Testis (tissue), 2 donors: ENCODE measurements at regions not wholly inside any gene's neighbourhood (a gene's known extent, or its start where the extent isn't known, plus 50 kb on each side); places are given as distances from the start of the nearest gene placed in this dataset.

Experiments
- DNase-seq: peaks from one replicate; pipeline ENCODE4 v3.0.0-alpha.2; 2019
- H3K27ac ChIP-seq, 2 donors: fragments of 200-600 bp; sonication (generic); one replicate each; pipeline ENCODE4 v1.5.1; 2019
- H3K27me3 ChIP-seq: fragments of 200-600 bp; sonication (generic); one replicate; pipeline ENCODE4 v1.5.1; 2019
- H3K36me3 ChIP-seq: fragments of 200-600 bp; sonication (generic); one replicate; pipeline ENCODE4 v1.5.1; 2017; ENCODE audit warnings: low read depth; ENCODE audit errors: missing control alignments
- H3K4me1 ChIP-seq: fragments of 200-600 bp; sonication (generic); one replicate; pipeline ENCODE4 v1.5.1; 2019
- H3K4me3 ChIP-seq, 2 donors: fragments of 200-600 bp; sonication (generic); one replicate each; pipeline ENCODE4 v1.5.1; 2017 to 2019
- H3K9me3 ChIP-seq: fragments of 200-600 bp; sonication (generic); one replicate; pipeline ENCODE4 v1.5.1; 2017
- CTCF ChIP-seq, 3 experiments: fragments of 450-650 bp in 2 of 3; fragments of 200-600 bp in 1 of 3; sonication (generic) in 1 of 3; IDR thresholded peaks; one replicate each; pipeline ENCODE4 v1.5.1; 2016 to 2019; ENCODE audit warnings: antibody characterized with exemption in 3 of 3, mild to moderate bottlenecking in 2 of 3, moderate library complexity in 1 of 3
- POLR2A ChIP-seq: fragments of 450-650 bp; IDR thresholded peaks from one replicate; pipeline ENCODE4 v1.6.1; 2017; ENCODE audit warnings: antibody characterized with exemption, mild to moderate bottlenecking, moderate library complexity
- WGBS, 2 donors: methylation state at CpG; one replicate each; pipeline ENCODE4 v1.1.5; 2018; 5-methylcytosine and 5-hydroxymethylcytosine counted together
- intact Hi-C: fragments of 100-400 bp; cut with DNase I; formaldehyde crosslinking; loops from one replicate; pipeline ENCODE4 v1.15.1; 2023; ENCODE audit warnings: low total_unique reads

DNA sequence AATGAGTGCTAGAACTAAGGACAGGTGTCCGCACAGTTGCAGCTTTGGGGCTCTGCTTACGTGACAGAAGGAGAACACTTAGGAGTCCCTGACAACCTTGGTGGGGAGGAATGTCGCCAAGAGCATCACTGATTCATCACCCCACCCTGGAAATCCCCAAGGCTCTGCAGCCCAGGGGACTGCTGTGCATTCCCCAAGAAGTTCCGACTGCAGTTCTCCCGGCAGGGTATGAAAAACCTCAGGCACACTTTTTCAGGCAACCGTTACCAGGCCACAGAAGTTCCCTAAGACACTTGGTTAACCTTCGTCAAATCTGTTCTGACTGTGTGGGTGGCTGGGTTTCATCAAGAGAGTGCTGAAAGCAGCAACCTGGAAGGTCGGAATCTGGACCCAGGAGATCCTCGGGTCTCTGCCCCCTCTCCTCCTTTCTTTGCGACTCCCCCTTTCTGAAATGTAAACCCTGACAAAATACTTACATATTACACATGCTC lies 192.1 kb upstream of the CXCR4 start:
- TF ChIP-seq CTCF (IDR thresholded peaks at IDR 0.05) (no peak), POLR2A (no peak)
- Histone ChIP-seq H3K27me3 (no peaks in the 10 kb centered on the region), H3K36me3 (no peaks in the 10 kb centered on the region), H3K4me3 (no peak overlapping the region), H3K27ac (no peak overlapping the region), H3K4me1 (no peaks in the 10 kb centered on the region), H3K9me3 (no peaks in the 10 kb centered on the region)
- DNase-seq, result no peak
- intact Hi-C loops, result no loop called here
- WGBS, 2 donors, result 58 to 70% methylated on average over 10 of the region's 10 CpGs

- Histone ChIP-seq H3K27me3 (no peaks in the 10 kb centered on the region), H3K4me3 (no peak overlapping the region), H3K4me1 (no peaks in the 10 kb centered on the region), H3K27ac (no peak overlapping the region), H3K9me3 (no peaks in the 10 kb centered on the region), H3K36me3 (no peaks in the 10 kb centered on the region)
- WGBS, 2 donors, result 35 to 45% methylated on average over 1 of the region's 1 CpG
- intact Hi-C loops, result no loop called here
- no peak for DNase-seq
- TF ChIP-seq POLR2A (no peak), CTCF (IDR thresholded peaks at IDR 0.05) (no peak)
Measured at GRCh38 chr2:136308611-136309010, 190.7 kb upstream of the CXCR4 start.

DNA sequence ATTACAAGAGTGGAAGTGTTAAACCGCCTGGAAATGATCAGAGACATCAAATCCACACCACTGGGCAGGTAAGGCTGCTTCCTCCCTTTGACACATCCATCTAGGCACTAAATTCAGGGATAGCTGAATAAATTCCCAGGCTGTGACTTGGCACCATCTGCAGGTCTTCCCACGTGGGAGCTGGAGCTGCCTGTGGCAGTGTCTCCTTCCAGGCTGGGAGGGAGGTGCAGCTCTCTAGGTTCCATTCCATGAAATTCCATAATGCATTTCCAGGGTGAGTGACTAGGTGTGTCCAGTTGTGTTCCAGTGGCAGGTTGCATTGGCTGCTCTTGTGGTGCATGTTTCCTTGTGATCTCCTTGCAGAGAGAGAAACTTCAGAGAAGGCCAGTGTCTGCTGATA lies 188.9 kb upstream of the CXCR4 start:
- H3K4me1 ChIP-seq, result no peaks in the 10 kb centered on the region
- H3K9me3 ChIP-seq, result no peaks in the 10 kb centered on the region
- no peak for TF ChIP-seq POLR2A
- TF ChIP-seq CTCF (IDR thresholded peaks at IDR 0.05), result no peak
- H3K4me3 ChIP-seq, result no peak overlapping the region
- no peak overlapping the region for H3K27ac ChIP-seq
- H3K27me3 ChIP-seq, result no peaks in the 10 kb centered on the region
- peak; percentile 42 for DNase-seq
- WGBS, 2 donors, result 48 to 94% methylated on average over 1 to 2 of the region's 2 CpGs
- intact Hi-C loops, result no loop called here
- H3K36me3 ChIP-seq, result no peaks in the 10 kb centered on the region

GRCh38 chr2:136305517-136306192 lies 187.7 kb upstream of the CXCR4 start:
- intact Hi-C loops, result no loop called here
- 86% methylated on average over 7 of the region's 7 CpGs for WGBS, 2 donors
- no peaks in the 10 kb centered on the region for H3K36me3 ChIP-seq
- TF ChIP-seq CTCF (IDR thresholded peaks at IDR 0.05) (no peak), POLR2A (no peak)
- H3K27me3 ChIP-seq, result no peaks in the 10 kb centered on the region
- no peaks in the 10 kb centered on the region for H3K9me3 ChIP-seq
- H3K4me3 ChIP-seq, result no peak overlapping the region
- H3K27ac ChIP-seq, result no peak overlapping the region
- no peaks in the 10 kb centered on the region for H3K4me1 ChIP-seq
- no peak for DNase-seq

GRCh38 chr2:136301006-136301405 lies 183.1 kb upstream of the CXCR4 start:
- H3K9me3 ChIP-seq, result no peaks in the 10 kb centered on the region
- TF ChIP-seq POLR2A (no peak), CTCF (IDR thresholded peaks at IDR 0.05) (no peak)
- no peak for DNase-seq
- 86 to 95% methylated on average over 10 of the region's 10 CpGs for WGBS, 2 donors
- H3K27me3 ChIP-seq, result no peaks in the 10 kb centered on the region
- no peaks in the 10 kb centered on the region for H3K4me1 ChIP-seq
- H3K36me3 ChIP-seq, result no peaks in the 10 kb centered on the region
- no peak overlapping the region for H3K4me3 ChIP-seq
- intact Hi-C loops, result no loop called here
- H3K27ac ChIP-seq, result no peak overlapping the region
